ENCODE measurements at regions not wholly inside any gene's neighbourhood (a gene's known extent, or its start where the extent isn't known, plus 50 kb on each side); places are given as distances from the start of the nearest gene placed in this dataset.

DNA sequence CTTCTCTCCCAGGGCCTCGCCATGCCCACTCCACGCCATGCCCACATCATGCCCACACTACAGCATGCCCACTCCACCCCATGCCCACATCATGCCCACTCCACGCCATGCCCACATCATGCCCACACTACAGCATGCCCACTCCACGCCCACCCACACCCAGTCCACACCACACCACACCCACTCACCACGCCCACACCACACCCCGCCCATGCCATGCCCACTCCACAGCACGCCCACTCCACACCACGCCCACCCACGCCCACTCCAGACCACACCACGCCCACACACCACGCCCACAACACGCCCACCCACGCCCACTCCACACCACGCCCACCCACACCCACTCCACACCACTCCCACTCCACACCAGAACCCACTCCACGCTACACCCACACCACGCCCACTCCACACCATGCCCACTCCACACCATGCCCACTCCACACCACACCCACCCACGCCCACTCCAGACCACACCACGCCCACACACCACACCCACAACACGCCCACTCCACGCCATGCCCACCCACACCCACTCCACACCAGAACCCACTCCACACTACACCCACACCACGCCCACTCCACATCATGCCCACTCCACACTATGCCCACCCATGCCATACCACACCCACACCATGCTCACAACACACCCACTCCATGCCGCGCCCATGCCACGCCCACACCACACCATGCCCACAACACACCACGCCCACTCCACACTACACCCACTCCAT, 88.6 kb downstream of the ERMARD start:
- DNase-seq (ENCODE audit: low read depth): no peak
- no peak overlapping the region for H3K4me3 ChIP-seq (ENCODE audit: low read length)
- TF ChIP-seq, protein P1, sequence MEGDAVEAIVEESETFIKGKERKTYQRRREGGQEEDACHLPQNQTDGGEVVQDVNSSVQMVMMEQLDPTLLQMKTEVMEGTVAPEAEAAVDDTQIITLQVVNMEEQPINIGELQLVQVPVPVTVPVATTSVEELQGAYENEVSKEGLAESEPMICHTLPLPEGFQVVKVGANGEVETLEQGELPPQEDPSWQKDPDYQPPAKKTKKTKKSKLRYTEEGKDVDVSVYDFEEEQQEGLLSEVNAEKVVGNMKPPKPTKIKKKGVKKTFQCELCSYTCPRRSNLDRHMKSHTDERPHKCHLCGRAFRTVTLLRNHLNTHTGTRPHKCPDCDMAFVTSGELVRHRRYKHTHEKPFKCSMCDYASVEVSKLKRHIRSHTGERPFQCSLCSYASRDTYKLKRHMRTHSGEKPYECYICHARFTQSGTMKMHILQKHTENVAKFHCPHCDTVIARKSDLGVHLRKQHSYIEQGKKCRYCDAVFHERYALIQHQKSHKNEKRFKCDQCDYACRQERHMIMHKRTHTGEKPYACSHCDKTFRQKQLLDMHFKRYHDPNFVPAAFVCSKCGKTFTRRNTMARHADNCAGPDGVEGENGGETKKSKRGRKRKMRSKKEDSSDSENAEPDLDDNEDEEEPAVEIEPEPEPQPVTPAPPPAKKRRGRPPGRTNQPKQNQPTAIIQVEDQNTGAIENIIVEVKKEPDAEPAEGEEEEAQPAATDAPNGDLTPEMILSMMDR (conservative IDR thresholded peaks at IDR 0.05; ENCODE audit: low read depth, low read length): no peak

DNA sequence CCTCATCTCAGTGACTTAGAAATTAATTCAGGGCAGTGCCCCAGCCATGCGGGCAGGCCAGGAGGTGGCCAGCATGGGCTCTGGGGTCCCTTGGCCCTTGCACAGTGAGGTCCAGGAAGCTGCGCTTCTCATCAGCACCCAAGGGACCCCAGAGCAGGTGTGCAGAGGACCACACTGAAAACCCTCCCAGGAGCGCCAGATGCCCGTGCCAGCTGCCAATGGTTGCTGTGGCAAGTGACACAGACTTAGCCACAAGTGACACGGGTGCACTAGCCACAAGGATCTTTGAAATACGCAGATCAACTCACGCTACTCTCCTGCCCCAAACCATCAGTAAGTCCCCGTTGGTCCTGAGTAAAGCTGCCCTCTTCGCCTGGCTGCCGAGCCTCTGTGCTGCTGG, 88.1 kb downstream of the ERMARD start:
- no peak overlapping the region for H3K4me3 ChIP-seq (ENCODE audit: low read length)
- DNase-seq (ENCODE audit: low read depth): no peak
- TF ChIP-seq, protein P1 (conservative IDR thresholded peaks at IDR 0.05; ENCODE audit: low read depth, low read length): no peak

DNA sequence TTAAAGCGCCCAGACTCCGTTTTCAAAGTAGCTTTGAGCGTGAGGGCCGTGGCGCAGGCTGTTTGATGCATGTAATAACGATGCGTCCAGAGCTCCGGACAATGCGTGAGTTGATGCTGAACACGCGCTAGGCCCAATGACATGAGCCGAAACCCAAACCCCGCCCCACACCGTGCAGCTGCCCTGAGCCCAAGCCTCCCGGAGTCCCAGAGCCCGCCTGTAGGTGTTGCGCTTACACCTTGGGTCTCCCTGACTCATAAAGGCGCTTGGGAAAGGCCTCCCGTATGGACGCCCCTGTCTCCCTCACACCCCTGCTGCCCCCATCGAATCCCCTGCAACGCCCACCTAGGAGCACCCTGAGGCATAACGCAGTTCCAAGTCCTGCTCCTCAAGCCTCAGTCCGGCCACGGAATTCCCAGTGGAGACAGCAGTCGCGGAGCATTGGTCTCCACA, 87.6 kb downstream of the ERMARD start:
- H3K4me3 ChIP-seq (ENCODE audit: low read length): no peak overlapping the region
- TF ChIP-seq, protein P1 (conservative IDR thresholded peaks at IDR 0.05; ENCODE audit: low read depth, low read length): no peak

DNA sequence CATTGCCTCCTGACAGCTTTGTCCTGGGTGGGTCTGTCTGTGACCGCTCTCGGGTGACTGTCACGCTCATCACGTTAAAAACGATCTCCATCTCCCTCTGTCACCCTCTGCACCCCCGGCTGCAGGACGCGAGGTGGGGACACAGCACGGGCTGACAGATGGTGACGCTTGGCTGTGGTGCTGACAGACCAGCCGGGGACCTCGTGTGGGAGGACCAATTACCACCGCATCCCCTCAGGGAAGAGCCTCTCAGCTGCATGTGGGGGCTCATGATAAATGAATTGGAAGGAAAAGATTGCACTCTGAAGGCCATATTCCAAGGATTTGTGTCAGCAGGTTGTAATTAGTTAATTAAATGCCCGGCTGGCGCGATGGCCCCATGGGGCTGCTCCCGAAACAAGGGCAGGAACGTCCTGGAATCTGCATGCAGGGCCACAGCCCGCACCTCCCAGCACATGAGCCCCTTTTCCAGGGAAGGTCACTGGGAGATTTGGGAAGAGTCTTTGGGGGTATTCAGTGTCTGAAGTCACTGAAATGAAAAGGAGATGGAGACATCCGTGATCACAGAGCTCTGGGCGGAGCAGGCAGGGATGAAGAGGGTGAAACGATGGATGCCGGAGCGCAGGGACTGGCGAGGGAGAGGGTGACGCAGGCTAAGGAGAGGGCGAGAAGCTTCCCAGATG, 87.1 kb downstream of the ERMARD start:
- no peak for DNase-seq (ENCODE audit: low read depth)
- no peak overlapping the region for H3K4me3 ChIP-seq (ENCODE audit: low read length)
- TF ChIP-seq, protein P1 (conservative IDR thresholded peaks at IDR 0.05; ENCODE audit: low read depth, low read length): no peak

More for the DNA sequence above, 87.6 kb downstream of the ERMARD start:
- no peak for DNase-seq (ENCODE audit: low read depth)

DNA sequence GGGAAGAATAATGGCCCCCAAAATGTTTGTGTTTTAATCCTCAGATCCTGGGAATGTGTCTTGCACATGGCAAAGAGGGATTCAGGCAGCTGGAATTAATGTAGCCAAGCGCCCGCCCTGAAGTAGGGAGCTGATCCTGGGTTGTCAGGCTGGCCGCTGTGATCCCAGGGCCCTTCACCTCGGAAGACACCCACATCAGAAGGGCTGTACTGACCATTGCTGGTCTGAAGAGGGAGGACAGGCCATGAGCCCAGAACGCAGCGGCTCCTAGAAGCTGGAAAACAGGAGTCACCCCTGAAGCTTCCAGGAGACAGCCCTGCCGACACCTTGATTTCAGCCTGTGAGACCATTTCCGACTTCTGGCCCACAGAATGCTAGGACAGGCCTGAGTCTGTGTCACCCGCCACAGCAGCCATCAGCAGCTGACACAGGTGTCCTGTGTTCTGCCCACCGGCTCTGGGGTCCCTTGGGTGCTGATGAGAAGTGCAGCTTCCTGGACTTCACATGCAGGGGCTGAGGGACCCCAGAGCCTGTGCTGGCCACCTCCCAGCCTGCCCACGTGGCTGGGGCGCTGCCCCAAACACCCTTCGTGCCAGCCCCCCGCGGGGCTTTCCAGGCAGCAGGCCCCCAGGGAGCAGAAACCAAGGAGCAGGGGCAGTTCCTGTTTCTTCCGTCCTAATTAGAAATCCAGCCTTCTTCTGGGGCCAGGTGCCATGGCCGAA, 86.3 kb downstream of the ERMARD start:
- TF ChIP-seq, protein P1 (conservative IDR thresholded peaks at IDR 0.05; ENCODE audit: low read depth, low read length): no peak
- no peak overlapping the region for H3K4me3 ChIP-seq (ENCODE audit: low read length)
- DNase-seq (ENCODE audit: low read depth): no peak

DNA sequence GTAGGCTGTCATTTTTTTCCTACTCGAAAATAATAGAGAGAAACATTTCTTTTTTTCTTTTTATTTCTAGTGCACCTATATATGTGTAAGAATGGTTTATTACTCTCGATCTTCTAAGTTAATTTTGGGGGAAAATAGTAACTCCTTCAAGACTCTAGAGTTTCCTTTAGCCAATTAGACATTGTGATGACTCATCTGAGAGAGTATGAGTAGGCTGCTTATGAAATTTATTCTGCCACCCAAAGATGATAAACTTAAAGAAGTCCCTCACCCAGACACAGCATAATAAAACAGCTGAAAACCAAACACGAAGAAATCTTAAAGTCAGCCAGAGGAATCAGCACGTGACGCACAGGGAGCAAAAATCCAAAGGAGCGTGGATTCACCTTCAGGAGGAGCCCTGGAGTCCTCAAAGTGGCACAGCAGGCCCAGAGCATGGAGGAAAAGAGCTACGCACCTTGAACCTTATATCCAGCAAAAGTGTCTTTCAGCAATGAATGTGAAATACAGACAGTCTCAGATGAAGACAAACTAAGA, 81.9 kb downstream of the ERMARD start:
- no peak for DNase-seq (ENCODE audit: low read depth)
- no peak overlapping the region for H3K4me3 ChIP-seq (ENCODE audit: low read length)
- TF ChIP-seq, protein P1 (conservative IDR thresholded peaks at IDR 0.05; ENCODE audit: low read depth, low read length): no peak

Measured in retinal pigment epithelial cell (primary cell).